DMS114 treated with DMSO at 0.1 percent for 48 hours (cell line): ENCODE measurements at regions not wholly inside any gene's neighbourhood (a gene's known extent, or its start where the extent isn't known, plus 50 kb on each side); places are given as distances from the start of the nearest gene placed in this dataset.
"Not testable (repeated sequence)": the region's sequence is repeated elsewhere in the genome, so short reads cannot be mapped to it uniquely, and the experiment has no call there.

ENCODE experiments used
- DNase-seq: peaks from one replicate; lab custom pipeline; 2025; ENCODE audit not compliant: unreplicated experiment; lab: John Stamatoyannopoulos, UW

DNA sequence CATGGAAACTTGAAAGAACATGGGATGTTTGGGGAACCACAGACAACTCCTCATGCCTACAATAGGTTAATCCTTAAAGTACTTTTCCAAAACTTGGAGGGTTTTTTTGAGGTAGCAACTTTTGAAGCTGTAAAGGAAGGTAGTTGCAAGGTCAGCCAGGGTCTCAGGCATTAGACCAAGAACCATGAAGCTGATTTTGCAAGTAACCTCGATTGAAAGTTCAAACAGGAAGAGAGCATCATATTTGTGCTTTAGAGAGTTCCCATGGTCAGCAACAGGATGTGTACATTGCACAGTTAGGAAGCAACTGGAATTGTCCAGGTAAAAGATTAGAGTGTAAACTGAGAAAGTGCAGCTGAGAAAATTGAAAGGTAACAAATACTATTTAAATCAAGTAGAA lies 199.8 kb upstream of the NR2F2 start:
- DNase-seq = no peak

DNA sequence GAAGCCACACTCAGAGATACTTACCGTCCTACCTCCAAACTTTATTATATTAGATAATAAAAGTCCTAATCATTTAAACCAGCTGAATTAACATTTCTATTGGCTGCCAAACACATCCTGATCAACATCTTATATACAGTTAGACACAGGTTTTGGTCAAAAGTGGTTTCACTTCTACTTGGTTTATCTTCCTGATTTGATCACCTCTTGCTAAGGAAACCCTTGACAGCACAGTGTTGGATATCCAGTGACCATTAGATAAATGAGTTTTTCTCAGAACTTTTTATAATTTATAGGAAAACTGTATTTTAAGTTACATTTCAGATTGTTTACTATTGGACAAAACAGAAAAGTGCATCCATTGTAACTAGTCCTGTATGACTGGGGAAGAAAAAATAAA lies 198.4 kb upstream of the NR2F2 start:
- no peak for DNase-seq

DNA sequence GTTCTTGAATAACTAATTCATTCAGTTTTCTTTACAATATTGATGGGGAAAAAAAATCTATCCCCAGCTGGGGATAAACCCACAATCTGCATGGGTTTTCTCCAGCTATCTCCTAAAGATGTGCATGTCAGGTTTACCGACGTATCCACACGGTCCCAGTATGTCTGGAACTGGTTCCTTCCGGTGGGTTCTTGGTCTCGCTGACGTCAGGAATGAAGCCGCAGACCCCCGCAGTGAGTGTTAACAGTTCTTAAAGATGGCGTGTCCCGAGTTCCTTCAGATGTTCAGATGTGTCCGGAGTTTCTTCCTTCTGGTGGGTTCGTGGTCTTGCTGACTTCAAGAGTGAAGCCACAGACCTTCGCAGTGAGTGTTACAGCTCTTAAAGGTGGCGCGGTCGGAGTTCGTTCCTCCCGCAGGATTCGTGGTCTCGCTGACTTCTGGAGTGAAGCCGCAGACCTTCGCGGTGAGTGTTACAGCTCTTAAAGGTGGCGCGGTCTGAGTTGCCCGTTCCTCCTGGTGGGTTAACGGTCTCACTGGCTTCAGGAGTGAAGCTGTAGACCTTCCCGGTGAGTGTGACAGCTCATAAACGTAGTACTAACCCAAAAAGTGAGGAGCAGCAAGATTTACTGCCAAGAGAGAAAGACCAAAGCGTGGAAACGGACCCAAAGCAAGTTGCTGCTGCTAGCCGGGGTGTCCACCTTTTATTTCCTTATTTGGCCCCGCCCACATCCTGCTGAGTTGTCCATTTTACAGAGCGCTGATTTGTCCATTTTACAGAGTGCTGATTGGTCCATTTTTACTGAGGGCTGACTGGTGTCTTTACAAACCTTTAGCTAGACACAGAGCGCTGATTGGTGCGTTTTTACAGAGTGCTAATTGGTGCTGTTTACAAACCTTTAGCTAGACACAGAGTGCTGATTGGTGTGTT lies 195.1 kb upstream of the NR2F2 start:
- no peak for DNase-seq

DNA sequence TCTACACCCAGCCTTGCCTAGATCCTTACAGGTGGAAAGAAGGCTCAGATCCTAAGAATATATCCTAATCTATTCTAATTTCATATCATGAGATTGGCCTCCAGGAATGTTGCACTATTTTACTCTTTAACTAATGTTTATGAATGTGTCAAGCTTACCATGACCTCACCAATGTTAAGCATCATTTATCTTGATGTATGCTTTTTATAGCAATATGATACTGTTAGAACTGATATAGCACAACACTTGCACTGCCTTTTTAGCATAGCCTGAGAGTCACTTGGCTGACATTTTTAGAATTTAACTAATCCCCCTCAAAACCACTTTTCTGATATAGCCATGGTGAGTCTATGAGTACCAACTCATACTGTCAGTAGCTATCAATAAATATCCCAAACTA lies 191.5 kb upstream of the NR2F2 start:
- DNase-seq = no peak

DNA sequence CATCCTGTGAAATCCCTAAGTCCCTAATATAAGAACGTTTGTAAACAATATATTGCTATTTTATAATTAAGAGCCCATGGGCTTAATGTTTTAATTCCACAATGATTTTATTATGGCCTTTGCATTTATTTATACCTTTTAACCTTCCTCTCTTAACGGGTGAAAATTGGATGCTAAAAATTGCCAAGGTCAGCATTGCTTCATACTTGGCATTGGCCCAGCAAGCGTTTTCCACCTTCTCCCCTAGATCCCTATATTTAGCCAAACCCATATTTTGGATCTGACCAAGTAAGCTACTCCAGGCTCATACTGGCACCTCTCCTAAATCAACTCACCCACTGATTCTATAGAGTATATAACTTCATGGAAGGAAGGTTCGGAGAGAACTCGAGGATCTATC lies 188.0 kb upstream of the NR2F2 start:
- no peak for DNase-seq

DNA sequence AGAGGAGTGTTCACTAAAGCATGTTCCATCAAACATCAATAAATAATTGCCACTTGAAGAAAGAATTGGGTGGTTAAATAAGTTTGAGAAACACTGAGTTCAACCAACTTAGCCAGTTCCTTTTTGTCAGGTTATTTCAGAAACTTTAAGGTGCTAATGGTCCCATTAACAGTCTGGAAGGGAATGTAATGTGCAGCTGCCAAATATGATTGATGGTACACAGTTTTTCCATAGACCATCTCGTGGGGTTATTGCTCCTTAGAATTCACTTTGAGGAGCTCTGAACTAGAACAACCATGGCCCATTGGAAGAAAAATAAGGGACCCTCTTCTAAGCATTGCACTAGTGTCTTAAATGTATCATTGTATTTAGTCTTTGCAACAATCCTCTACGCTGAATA lies 185.8 kb upstream of the NR2F2 start:
- no peak for DNase-seq

DNA sequence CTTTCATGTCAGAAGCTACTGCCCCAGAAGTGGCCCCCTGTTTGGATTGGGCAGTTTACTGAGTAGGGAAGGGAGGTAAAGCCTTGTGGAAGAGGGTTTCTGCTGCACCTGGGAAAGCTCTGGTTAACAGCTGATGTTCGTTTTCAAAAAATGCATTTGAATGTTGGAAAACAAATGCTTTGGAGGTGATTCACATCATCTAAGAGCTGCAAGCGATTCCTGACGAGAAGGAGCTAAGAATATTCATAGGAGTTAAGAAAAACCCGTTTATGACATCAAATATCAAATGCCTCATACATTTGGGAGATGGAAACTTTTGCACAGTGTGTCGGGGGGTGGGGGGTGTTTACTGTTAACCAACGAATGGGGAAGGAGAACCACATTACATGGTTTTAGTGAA lies 183.8 kb upstream of the NR2F2 start:
- no peak for DNase-seq

DNA sequence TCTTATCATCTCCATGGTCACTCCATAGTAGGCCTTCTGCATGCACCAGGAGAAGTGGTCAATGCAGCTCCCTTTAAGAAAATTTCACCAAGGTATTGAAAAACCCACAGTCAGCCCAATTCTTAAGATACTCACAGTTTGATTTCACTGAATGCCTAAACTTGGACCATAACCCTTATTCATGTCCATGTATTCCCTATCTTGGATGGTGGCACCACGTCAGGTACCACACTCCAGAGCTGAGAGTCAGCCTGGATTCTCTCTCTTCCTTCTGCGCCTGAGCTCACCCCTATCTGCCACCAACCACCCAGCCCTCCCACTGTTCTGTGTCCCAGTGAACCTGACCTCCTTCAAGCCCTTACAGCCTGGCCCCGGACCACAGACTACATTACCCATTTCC lies 183.2 kb upstream of the NR2F2 start:
- no peak for DNase-seq

DNA sequence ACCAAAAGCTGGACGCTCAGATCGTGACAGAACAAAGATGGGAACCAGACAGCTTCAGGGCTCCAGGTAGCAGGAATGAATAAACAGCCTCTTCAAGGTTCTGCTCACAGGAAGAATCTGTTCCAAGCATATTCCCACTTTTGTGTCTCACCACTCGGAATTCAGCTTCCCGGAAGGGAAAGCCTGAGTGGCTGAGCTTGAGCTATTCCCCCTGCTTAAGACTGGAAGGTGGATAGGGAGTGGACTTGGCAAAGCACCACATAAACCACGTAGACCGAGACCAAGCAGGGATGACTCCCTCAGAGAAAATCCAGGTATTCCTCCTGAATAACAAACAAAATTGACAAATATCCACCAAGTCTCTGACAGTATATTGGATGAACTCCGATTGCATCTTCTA lies 180.2 kb upstream of the NR2F2 start:
- DNase-seq = no peak

DNA sequence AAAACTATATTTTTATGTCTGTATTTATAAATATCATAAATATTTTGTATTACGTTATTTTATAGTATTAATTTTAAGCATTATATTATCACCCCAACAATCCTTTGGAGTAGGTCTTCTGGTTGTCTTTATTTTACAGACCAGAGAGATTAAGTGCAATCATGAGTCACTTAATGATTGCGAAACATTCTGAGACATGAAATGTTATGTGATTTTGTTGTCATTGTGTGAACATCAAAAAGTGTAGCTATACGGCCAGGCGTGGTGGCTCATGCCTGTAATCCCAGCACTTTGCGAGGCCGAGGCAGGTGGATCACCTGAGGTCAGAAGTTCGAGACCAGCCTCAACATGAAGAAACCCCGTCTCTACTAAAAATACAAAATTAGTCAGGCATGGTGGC lies 178.8 kb upstream of the NR2F2 start:
- not testable (repeated sequence) for DNase-seq

DNA sequence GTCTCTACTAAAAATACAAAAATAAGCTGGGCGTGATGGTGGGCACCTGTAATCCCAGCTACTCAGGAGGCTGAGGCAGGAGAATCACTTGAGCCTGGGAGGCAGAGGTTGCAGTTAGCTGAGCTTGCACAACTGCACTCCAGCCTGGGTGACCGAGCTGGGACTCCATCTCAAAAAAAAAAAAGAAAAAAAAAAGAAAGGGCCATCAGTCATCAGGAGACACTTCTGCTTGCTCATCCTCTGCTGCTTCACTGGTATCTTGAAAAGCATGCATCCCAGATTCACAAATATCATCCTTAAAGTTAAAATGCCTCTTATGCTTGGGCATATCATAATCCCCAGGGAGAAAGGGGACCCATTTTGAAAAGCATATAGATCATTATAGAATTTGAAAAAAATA lies 176.6 kb upstream of the NR2F2 start:
- DNase-seq = no peak

DNA sequence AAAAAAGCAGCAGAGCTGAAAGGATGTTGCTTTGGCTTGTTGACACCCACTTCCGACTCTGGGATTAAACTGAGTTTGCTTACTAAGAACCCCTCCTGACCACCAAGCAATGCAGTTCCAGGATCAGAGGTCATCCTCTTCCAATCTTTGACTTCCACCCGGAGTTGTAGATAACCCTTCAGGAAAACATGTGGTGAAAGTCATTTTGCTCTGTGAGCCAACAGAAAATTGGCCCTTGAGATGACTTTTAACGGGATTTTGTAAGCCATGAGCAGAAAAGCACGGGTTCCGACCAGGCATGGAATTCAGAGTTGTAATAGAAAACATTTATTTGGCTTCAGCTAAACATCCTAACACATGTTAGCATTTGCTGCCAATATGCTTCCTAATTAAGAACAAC lies 171.6 kb upstream of the NR2F2 start:
- no peak for DNase-seq

DNA sequence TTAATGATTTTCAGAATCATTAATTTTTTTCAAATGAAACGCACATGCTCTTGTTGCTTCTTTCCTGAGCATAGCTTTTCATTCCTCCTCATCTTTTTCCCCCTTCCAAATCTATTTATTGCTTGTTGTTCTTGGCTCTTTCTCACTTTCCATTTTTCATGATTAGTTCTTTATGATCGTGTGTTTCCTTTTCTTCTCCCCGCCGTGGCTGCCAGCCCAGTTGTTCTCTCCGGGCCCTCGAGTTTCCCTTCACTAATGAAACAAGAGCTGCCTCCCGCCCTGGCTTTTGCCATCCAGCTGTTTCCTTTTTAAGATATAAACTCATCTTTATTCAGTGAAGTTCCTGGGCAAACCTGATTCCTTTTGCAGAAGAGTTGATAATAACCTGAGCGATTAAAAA lies 170.2 kb upstream of the NR2F2 start:
- DNase-seq = no peak

DNA sequence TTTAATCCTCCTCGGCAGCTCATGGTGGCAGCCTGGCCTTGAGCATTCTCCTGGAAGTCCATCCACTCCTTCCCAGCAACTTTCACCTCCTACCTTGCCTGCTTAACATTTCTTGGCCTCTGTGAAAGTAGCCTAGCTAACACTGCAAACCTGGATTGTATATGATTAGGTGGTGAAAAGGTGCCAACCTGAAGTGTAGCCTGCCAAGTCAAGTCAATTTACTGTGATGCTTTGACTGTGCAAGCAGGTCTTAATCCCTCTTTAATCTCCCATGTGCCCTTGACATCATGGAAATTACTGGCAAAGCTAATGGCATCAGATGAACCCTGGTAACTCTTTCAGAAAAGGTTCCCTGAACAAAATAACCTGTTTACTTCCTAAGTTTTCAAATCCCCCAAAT lies 169.7 kb upstream of the NR2F2 start:
- no peak for DNase-seq

DNA sequence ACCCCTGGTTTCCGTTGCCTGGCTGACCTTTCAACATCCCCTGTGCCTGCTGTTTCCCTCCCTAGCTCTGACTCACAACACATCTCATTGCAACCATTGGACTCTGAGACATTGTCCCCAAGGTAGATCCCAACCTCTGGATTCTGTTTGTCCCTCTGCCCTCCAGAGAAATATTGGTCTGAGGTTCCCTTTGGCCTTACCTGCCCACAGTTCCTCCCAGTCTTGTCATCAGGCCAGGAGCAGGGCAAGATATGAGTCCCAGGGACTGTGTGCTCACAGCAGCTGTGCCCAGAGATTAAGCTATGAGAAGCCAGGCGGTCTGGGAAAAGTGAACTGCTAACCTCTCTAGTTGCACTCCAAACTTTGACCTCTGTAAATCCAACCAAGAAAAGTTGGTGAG lies 168.2 kb upstream of the NR2F2 start:
- no peak for DNase-seq

DNA sequence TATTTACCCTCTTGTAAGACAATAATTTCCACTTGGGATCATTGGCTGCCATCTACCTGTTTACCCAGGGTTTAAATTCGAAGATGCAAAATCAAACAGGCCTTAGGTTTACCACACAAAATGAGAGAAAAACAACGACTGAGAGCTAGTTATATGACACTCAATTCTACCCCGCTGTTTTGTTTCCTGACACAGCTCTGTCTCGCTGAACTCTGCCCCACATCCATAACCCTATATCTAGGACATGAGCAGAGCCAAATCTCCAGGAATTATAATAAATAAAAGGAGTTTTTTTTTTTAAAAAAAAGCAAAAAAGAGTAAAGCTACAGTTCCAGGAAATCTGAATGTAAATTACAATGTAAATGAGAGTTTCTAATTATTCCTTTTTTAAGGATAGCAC lies 165.4 kb upstream of the NR2F2 start:
- DNase-seq = no peak

DNA sequence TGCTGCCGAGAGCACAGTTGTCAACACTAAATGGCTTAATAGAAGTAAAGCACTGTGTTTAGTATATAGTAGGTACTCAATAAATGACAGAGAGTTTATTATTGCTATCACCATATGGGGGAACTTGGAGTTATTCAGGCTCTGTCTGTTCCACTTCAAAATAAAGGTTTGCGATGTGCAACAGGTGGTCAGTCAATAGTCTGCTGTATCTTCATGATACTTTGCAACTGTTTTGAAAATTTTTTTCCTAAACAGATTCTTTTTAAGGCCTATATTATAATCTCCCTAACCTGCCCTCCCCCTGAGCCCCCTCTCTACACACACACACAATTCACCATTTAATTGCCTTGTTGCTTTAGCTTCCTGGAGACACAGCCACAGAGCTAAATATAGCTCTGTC lies 164.7 kb upstream of the NR2F2 start:
- no peak for DNase-seq

DNA sequence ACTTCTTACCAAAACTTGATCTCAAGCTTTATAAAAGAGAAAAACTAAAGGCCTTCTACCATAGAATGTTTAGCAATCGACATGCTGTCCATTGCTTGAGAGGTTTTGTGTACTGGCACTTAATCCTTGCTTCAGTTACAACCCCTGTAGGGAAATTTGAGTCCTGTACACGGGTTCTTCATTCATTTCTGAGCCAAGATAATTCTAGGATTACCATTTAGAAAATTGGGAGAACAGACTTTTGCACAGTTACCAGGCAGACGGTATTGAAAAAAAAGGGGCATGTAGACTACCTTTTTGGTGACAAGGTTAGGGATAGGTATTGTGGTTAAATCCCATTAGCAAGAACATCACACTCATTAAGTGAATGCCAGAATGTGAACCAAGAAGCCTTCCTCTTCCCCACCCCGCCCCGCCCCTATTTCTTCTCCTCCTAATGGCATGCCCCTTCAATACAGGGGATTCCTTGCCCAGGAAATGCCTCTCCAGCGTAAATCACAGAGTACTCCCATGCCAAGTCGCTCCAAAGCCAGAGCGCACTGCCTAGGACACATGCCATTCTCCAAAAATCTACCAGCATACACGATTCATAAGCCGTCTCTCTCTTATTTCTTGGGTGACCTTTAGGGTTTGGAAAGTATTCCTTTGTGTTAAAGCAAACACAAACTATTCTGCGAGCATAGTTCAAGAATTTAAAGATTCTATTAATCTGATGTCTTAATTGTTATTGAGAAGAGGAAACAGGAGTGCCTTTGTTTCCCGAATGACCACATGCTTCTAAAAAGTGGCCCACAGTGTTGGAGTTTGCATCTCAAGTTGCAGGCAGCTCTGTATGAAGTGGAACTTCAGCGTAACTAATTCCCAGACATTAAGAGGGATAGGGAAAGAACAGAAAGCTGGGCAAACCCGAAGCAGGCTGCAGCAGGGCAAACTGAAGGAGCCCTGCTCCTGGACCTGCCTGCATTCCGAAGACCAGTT lies 164.0 kb upstream of the NR2F2 start:
- DNase-seq = no peak

DNA sequence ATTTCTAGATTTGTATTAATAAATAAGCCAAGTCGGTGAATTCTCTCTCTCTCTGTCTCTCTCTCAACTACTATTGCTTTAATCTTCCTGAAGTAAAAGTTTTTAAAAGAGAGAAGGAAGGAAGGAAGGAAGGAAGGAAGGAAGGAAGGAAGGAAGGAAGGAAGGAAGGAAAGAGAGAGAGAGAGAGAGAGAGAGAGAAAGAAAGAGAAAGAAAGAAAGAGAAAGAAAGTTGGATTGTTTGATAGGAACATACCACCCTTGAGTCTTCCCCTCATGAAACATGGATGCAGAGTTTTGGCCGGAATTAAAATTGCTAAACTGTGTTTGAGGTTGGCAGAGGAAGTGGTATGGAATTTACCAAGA lies 159.9 kb upstream of the NR2F2 start:
- DNase-seq = not testable (repeated sequence)

DNA sequence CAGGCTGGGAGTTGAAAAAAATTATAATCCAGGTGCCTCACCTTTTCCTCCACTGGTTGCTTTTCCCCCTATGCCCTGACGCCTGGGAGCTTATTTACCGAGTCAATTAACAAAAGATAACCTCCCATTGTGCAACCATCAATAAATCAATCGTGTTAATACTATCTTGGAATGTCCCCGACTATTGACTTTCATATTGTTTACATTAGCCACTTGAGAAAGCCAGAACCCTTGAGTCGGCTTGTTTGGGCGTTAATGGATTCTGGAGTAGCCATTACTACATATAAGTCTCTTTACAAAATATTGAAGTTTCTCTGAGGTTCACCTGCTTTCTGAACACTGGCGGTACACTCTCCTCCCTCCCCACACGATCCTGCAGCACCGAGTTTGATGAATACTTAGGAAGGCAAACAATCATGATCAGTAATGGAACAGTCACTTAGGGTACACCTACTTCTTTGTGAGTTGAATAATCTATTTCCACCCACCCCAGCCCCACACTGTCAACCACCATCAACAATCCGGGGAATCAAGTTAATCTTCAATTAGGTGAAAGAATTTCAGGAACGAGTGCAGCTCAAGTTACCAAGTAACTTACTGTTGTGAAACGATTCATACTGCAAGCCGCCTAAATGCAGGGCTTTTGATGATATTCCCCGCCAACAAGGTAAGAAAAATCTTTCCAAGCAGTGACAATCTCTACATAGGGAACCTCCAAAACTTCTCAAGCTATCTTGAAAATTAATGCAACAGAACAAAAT lies 159.3 kb upstream of the NR2F2 start:
- no peak for DNase-seq

DNA sequence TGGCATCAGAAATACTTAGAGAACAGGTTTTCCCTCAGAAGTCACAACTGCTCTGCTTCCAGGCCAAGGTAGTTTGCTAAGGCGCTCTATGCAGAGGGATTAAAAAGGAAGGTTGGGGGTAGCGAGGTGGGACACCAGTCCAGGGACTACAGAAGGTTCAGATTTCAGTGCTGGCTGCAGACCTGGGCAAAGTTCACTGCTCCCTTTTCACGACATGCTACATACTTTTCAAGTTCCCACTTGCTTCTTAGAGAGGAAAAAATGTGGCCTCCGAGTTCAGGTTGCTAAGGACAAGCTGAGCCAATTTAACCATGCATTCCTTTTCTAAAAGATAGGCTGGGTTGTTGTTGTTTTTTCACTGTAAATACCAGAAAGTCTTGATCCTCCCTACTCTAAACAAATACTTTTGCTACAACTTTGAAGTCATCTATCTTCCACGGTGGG lies 158.6 kb upstream of the NR2F2 start:
- DNase-seq = no peak
